NCI-H526 treated with DMSO at 0.1 percent for 48 hours (cell line): ENCODE measurements at regions not wholly inside any gene's neighbourhood (a gene's known extent, or its start where the extent isn't known, plus 50 kb on each side); places are given as distances from the start of the nearest gene placed in this dataset.
"Not testable (repeated sequence)": the region's sequence is repeated elsewhere in the genome, so short reads cannot be mapped to it uniquely, and the experiment has no call there.

Experiments
- DNase-seq: peaks from one replicate; lab custom pipeline; 2025; lab: John Stamatoyannopoulos, UW

DNA sequence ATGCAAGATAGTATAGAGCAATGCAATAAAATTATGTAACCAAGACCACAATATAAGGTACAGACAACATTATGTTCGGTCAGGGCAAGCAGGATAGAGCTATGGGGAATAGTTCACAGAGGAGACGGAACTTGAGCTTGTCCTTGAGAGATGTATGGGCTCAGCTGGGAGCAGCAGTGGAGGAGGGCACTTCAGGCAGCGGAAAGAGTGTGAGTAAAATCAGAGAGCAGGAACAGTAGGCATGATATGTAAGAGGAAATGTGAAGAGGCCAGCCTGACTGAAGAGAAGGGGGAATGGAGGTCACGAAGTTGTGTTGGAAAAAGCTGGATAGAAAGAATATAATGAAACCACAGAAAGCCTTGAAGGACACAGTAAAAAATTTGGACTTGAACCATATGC is 217.2 kb upstream of the NOCT start:
- no peak for DNase-seq

DNA sequence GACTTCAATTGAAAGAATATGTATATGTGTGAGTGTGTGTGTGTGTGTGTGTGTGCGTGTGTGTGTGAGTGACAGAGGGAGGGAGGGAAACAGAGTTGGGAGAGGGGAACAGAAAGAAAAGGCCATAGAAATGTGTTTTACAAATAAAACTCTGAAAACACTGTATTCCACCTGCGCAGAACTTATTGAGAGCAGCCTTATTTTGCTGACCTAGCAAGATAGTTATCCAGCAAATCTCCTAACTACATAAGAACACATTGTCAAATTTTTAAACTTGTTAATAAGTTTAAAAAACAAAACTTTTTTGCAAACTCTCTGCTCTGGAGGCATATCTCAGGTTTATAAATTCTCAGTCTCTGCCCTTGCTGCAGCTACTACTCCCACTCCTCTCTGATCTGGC is 217.9 kb upstream of the NOCT start:
- DNase-seq = no peak

GRCh38 chr4:138796761-138797160 is 218.8 kb upstream of the NOCT start:
- no peak for DNase-seq

- DNase-seq = no peak
These were observed 224.8 kb upstream of the NOCT start for GRCh38 chr4:138790706-138791340.

DNA sequence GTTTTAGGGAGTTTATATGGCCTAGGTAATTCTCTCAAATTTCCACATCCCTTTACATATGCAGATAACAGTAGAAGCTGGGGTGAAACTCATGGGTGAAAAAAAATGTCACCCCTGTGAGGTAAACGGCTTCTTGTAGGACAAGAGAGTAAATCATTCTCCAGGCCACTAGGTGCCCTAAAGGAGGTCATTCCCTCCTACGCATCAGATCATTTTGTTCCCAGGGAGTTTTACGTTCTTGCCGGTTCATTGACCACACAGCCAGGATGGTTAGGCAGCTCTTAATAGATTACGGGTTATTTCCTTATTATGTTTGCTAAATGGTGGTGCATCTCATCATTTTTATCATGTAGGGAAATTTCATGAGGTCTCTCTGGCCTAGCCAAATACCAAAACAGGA is 225.8 kb upstream of the NOCT start:
- DNase-seq = peak; percentile 3

GRCh38 chr4:138788857-138789256 is 226.7 kb upstream of the NOCT start:
- no peak for DNase-seq

DNA sequence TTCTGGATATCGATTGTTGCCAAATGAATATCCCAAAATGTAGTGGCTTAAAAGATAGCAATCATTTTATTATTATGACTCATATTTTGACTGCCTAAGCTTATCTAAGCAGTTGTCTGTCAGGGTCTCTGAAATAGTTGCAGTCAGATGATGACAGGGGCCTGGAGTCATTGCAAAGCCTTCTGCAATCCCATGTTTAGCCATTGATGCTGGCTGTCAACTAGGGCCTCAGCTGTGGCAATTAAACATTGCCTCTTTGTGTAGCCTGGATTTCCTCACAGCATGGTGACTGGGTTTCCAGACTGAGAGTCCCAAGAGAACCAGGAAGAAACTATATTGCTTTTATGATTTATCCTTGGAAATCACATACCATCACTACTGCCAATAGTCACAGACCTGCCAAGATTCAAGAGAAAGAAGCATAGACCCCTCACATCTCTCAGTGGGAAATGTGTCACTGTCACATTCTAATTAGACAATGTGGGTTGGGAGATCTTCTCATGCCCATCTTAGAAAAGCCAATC is 227.3 kb upstream of the NOCT start:
- DNase-seq = no peak

- DNase-seq = not testable (repeated sequence)
These were observed 235.8 kb upstream of the NOCT start for GRCh38 chr4:138779761-138780160.

- no peak for DNase-seq
These were observed 239.7 kb upstream of the NOCT start for GRCh38 chr4:138775890-138776289.

DNA sequence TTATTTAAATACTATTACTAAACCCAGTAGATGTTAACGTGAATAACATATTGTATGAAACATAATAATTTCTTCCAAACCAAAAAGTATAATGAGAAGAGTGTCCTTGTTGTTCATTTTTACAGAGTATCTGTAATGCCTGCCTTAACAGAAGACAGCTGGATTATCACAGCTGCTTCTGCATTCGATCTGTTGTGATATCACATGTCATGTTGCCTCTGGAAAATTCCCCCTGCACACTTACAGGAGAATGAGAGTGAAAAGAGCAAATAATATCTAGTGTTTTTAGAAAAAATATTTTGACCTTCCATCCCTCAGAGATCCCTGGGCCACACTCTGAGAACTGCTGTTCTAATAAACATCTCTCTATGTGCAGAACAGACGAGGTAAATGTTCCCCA is 240.1 kb upstream of the NOCT start:
- DNase-seq = no peak

GRCh38 chr4:138774940-138775339 is 240.6 kb upstream of the NOCT start:
- DNase-seq = no peak

DNA sequence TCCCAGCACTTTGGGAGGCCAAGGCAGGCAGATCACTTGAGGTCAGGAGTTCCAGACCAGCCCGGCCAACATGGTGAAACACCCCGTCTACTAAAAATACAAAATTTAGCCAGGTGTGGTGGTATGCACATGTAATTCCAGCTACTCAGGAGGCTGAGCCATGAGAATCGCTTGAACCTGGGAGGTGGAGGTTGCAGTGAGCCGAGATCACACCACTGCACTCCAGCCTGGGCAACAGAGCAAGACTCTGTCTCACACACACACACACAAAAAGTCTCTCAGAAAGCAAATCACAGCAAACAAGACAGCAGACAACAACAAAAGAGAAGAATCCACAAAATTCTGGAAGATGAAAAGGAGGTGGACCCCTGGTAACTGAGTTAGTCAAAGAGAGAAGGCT is 241.5 kb upstream of the NOCT start:
- DNase-seq = not testable (repeated sequence)

- DNase-seq = no peak
These were observed 242.3 kb upstream of the NOCT start for GRCh38 chr4:138773321-138773720.

- DNase-seq = no peak
These were observed 243.2 kb upstream of the NOCT start for GRCh38 chr4:138772366-138772765.

DNA sequence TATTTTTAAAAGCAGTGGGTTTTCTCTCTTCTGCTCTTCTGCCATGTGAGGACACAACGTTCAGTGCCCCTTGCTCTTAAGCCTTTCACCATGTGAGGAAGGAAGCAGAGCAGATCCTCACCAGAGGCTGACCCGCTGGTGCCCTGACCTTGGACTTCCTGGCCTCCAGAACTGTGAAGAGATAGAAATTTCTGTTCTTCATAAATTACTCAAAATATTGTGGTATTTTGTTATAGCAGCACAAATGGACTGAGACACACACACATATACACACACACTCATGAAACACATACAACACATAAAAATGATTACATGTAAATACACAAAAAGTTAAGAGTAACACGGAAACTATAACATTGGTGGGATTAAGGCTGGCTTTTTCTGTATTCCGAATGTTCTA is 244.8 kb upstream of the NOCT start:
- DNase-seq = no peak

GRCh38 chr4:138766332-138766731 is 249.2 kb upstream of the NOCT start:
- no peak for DNase-seq

- DNase-seq = no peak
These were observed 250.1 kb upstream of the NOCT start for GRCh38 chr4:138765442-138765841.

DNA sequence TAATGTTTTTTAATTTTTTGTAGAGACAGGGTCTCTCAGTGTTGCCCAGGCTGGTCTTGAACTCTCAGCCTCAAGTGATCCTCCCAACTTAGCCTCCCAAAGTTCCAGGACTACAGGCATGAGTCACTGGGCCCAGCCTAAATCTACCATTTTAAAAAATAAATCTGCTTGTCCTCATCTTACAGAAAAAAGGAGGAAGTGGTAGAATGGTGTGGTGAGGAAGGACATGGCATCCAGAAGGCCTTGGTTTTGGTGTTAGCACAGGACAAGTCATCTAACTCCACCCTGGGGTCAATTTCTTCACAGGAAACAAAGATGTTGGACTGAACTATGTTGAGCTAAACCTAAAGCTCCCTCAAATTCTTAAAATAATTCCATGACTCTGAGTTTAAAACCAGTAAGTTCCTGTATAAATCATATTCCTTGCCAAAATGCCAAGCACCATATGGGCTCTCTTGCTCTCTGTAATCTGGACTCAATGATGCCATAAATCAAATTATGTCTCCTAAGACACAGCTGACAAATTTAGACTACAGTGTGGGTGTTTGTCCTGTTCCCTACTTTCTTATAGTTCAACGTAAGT is 253.9 kb upstream of the NOCT start:
- no peak for DNase-seq

- no peak for DNase-seq
These were observed 256.1 kb upstream of the NOCT start for GRCh38 chr4:138759554-138759902.

DNA sequence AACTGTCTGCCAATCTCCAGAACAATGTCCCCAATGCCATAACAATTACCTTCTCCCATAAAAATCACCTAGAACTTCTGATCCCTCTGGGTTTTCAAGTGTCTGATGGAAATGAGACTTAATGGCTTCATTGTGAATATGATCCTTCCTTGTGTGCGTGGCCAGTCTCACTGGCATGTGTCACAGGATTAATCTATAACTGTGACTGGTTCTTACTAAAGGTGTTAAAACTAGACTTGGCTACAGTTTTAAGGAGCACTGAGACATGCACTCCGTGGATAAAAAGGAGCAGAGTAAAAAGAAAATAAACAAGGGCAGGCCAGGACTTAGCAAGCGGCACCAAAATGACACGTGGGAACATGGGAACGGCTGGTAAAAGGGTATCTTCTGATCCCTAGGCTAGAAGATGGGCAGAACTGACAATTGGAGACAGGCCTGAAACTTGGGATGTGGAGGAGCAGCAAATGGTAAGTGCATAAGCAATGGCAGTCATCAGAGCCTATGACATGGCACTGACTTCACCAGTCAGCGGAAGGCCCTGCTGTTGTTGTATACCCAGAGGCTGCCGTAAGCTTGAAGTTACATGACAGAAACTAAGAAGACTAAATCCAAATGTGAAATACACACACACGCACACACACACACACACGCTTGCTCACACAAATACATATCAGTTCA is 256.6 kb upstream of the NOCT start:
- no peak for DNase-seq

GRCh38 chr4:138758196-138758595 is 257.4 kb upstream of the NOCT start:
- no peak for DNase-seq

- DNase-seq = no peak
These were observed 258.1 kb upstream of the NOCT start for GRCh38 chr4:138757432-138757831.

GRCh38 chr4:138756519-138756918 is 259.1 kb upstream of the NOCT start:
- DNase-seq = no peak

- no peak for DNase-seq
These were observed 264.3 kb upstream of the NOCT start for GRCh38 chr4:138751309-138751708.
